H1 (cell line): ENCODE measurements at regions not wholly inside any gene's neighbourhood (a gene's known extent, or its start where the extent isn't known, plus 50 kb on each side); places are given as distances from the start of the nearest gene placed in this dataset.

Source experiments
- CTCF ChIA-PET: fragments of 300-600 bp; sonication (Branson Sonifier 250); formaldehyde crosslinking; loops from one replicate; lab custom pipeline; 2021; ENCODE audit not compliant: partially characterized antibody; lab: Charles Lee
- POLR2A ChIA-PET: fragments of 300-600 bp; sonication (Branson Sonifier 250); formaldehyde crosslinking; loops from one replicate; lab custom pipeline; 2021; ENCODE audit warnings: inconsistent platforms; ENCODE audit not compliant: partially characterized antibody; lab: Charles Lee
- DNase-seq, 2 experiments: peaks; one replicate each; pipeline versions ENCODE4 v3.0.0 to v3.0.0-alpha.2; 2010 to 2022; ENCODE audit warnings: low spot score in 2 of 2, low read depth in 1 of 2, mixed read lengths in 1 of 2
- FAIRE-seq: peaks from 2 replicates; lab custom pipeline; 2011; peaks lifted over from hg19 to GRCh38; lab: Jason Lieb, UNC
- H2AFZ ChIP-seq: 2 replicates; pipeline ENCODE4 v1.8.1; 2012; ENCODE audit warnings: low read length, inconsistent platforms
- H2AK5ac ChIP-seq: 2 replicates; pipeline ENCODE4 v1.6.1; 2013; ENCODE audit warnings: low read depth, low read length
- H2BK120ac ChIP-seq: replicated peaks from 2 replicates; pipeline ENCODE3; 2013; ENCODE audit warnings: low read depth, low read length, inconsistent platforms
- H2BK12ac ChIP-seq: 2 replicates; pipeline ENCODE4 v1.6.1; 2013; ENCODE audit warnings: low read depth, low read length
- H2BK15ac ChIP-seq: 2 replicates; pipeline ENCODE4 v1.6.1; 2013; ENCODE audit warnings: low read length
- H2BK20ac ChIP-seq: 2 replicates; pipeline ENCODE4 v1.6.1; 2013; ENCODE audit warnings: low read length
- H2BK5ac ChIP-seq: 2 replicates; pipeline ENCODE4 v1.6.1; 2013; ENCODE audit warnings: low read depth, low read length
- H3K14ac ChIP-seq: 2 replicates; pipeline ENCODE4 v1.6.1; 2013; ENCODE audit warnings: inconsistent platforms; ENCODE audit not compliant: insufficient read length
- H3K18ac ChIP-seq: 2 replicates; pipeline ENCODE4 v1.6.1; 2013; ENCODE audit warnings: low read length; ENCODE audit errors: extremely low read depth
- H3K23ac ChIP-seq: 2 replicates; pipeline ENCODE4 v1.6.1; 2013; ENCODE audit warnings: inconsistent platforms; ENCODE audit not compliant: insufficient read length
- H3K23me2 ChIP-seq: 2 replicates; pipeline ENCODE4 v1.6.1; 2013; ENCODE audit warnings: low read depth, low read length
- H3K27ac ChIP-seq: 2 replicates; pipeline ENCODE4 v1.6.1; 2011; ENCODE audit warnings: low read depth, low read length, inconsistent platforms
- H3K27me3 ChIP-seq, 4 experiments: replicated peaks in 1 of 4; 1 replicate in 1 of 4; 2 replicates in 3 of 4; pipeline versions ENCODE4 v1.6.1 to v1.8.1; 2011 to 2013; ENCODE audit warnings: low read length in 3 of 4, mild to moderate bottlenecking in 3 of 4, inconsistent platforms in 2 of 4, mixed read lengths in 2 of 4, moderate library complexity in 1 of 4; ENCODE audit not compliant: control insufficient read depth in 3 of 4, insufficient read depth in 3 of 4; ENCODE audit errors: extremely low read depth in 1 of 4
- H3K36me3 ChIP-seq, 4 experiments: 2 replicates each; pipeline versions ENCODE4 v1.6.1 to v1.8.1; 2011 to 2013; ENCODE audit warnings: mild to moderate bottlenecking in 4 of 4, low read length in 3 of 4, moderate library complexity in 2 of 4, control low read depth in 1 of 4, inconsistent platforms in 1 of 4; ENCODE audit not compliant: insufficient read depth in 4 of 4, control insufficient read depth in 2 of 4
- H3K4ac ChIP-seq: replicated peaks from 2 replicates; pipeline ENCODE3; 2013; ENCODE audit warnings: low read length, low read depth, mixed read lengths, inconsistent platforms; ENCODE audit not compliant: insufficient read length
- H3K4me1 ChIP-seq, 4 experiments: replicated peaks in 1 of 4; 1 replicate in 1 of 4; 2 replicates in 3 of 4; pipeline versions ENCODE4 v1.6.1 to v1.8.1; 2011 to 2013; ENCODE audit warnings: low read length in 3 of 4, inconsistent platforms in 2 of 4, mixed read lengths in 1 of 4; ENCODE audit not compliant: insufficient read depth in 4 of 4, control insufficient read depth in 3 of 4
- H3K4me2 ChIP-seq, 2 experiments: 2 replicates each; pipeline versions ENCODE4 v1.6.1 to v1.8.1; 2011 to 2013; ENCODE audit warnings: low read depth in 2 of 2, low read length in 2 of 2, control low read depth in 1 of 2, inconsistent platforms in 1 of 2, mild to moderate bottlenecking in 1 of 2; ENCODE audit not compliant: insufficient read depth in 1 of 2
- H3K4me3 ChIP-seq, 4 experiments: fragments of 200-600, 300-600 bp in 1 of 4; sonication (generic), shearing (Covaris generic), sonication (Bioruptor Twin) in 1 of 4; 2 replicates each; pipeline versions ENCODE4 v1.5.1 to v1.8.1; 2011 to 2016; ENCODE audit warnings: low read length in 4 of 4, low read depth in 3 of 4, control low read depth in 2 of 4, inconsistent platforms in 2 of 4, mild to moderate bottlenecking in 2 of 4, mixed read lengths in 1 of 4, moderate library complexity in 1 of 4; ENCODE audit not compliant: insufficient read depth in 2 of 4; ENCODE audit errors: extremely low read depth in 1 of 4
- H3K56ac ChIP-seq: replicated peaks from 2 replicates; pipeline ENCODE3; 2013; ENCODE audit warnings: low read depth, mild to moderate bottlenecking, mixed read lengths, low read length, inconsistent platforms; ENCODE audit not compliant: insufficient read length
- H3K79me1 ChIP-seq: 2 replicates; pipeline ENCODE4 v1.6.1; 2013; ENCODE audit warnings: low read depth, low read length, control low read depth
- H3K79me2 ChIP-seq, 2 experiments: 2 replicates each; pipeline versions ENCODE4 v1.6.1 to v1.8.1; 2012 to 2013; ENCODE audit warnings: low read length in 2 of 2, mild to moderate bottlenecking in 2 of 2, inconsistent platforms in 1 of 2; ENCODE audit not compliant: insufficient read depth in 2 of 2, control insufficient read depth in 1 of 2
- H3K9ac ChIP-seq, 4 experiments: replicated peaks in 1 of 4; 1 replicate in 1 of 4; 2 replicates in 3 of 4; pipeline versions ENCODE4 v1.6.1 to v1.8.1; 2011 to 2013; ENCODE audit warnings: low read depth in 3 of 4, low read length in 3 of 4, control low read depth in 2 of 4, mild to moderate bottlenecking in 2 of 4, moderate library complexity in 2 of 4, inconsistent platforms in 1 of 4; ENCODE audit errors: extremely low read depth in 1 of 4
- H3K9me3 ChIP-seq, 2 experiments: 2 replicates each; pipeline versions ENCODE4 v1.6.1 to v1.8.1; 2012 to 2013; ENCODE audit warnings: mild to moderate bottlenecking in 2 of 2, moderate library complexity in 2 of 2, control low read depth in 1 of 2, inconsistent platforms in 1 of 2, low read depth in 1 of 2, low read length in 1 of 2, mixed read lengths in 1 of 2; ENCODE audit not compliant: insufficient read depth in 2 of 2
- H4K20me1 ChIP-seq, 2 experiments: replicated peaks in 1 of 2; 2 replicates each; pipeline versions ENCODE3 to v1.8.1; 2011 to 2013; ENCODE audit warnings: inconsistent platforms in 2 of 2, low read length in 2 of 2, mild to moderate bottlenecking in 1 of 2; ENCODE audit not compliant: insufficient read depth in 2 of 2, control insufficient read depth in 1 of 2
- H4K5ac ChIP-seq: 2 replicates; pipeline ENCODE4 v1.6.1; 2013; ENCODE audit warnings: low read length, low read depth, mixed read lengths, inconsistent platforms; ENCODE audit not compliant: insufficient read length
- H4K8ac ChIP-seq: 2 replicates; pipeline ENCODE4 v1.8.0; 2013; ENCODE audit warnings: mild to moderate bottlenecking, moderate library complexity, low read length, inconsistent platforms; ENCODE audit not compliant: insufficient read depth; ENCODE audit errors: extremely low read depth
- H4K91ac ChIP-seq: replicated peaks from 2 replicates; pipeline ENCODE3; 2013; ENCODE audit warnings: low read length, mixed read lengths, inconsistent platforms; ENCODE audit not compliant: insufficient read length
- BCL11A ChIP-seq, 2 experiments: IDR thresholded peaks; one replicate each; pipeline ENCODE4 v1.6.1; 2011; ENCODE audit warnings: low read depth in 2 of 2, low read length in 2 of 2, mild to moderate bottlenecking in 2 of 2
- CHD2 ChIP-seq: IDR thresholded peaks from 2 replicates; pipeline ENCODE4 v1.6.1; 2012; ENCODE audit warnings: low read length, improper control_type of control experiment
- CTBP2 ChIP-seq: IDR thresholded peaks from 2 replicates; pipeline ENCODE4 v1.7.0; 2011; ENCODE audit warnings: borderline replicate concordance, mild to moderate bottlenecking, moderate library complexity, mixed read lengths, low read length; ENCODE audit not compliant: insufficient read depth, insufficient read length
- EP300 ChIP-seq, 2 experiments: IDR thresholded peaks; 1 replicate in 1 of 2; 2 replicates in 1 of 2; pipeline ENCODE4 v1.6.1; 2011 to 2012; ENCODE audit warnings: low read depth in 2 of 2, low read length in 2 of 2, mild to moderate bottlenecking in 2 of 2, borderline replicate concordance in 1 of 2, inconsistent platforms in 1 of 2, moderate library complexity in 1 of 2
- GABPA ChIP-seq: IDR thresholded peaks from 2 replicates; pipeline ENCODE4 v1.6.1; 2011; ENCODE audit warnings: mild to moderate bottlenecking, low read length, moderate library complexity, borderline replicate concordance; ENCODE audit not compliant: insufficient read depth
- KDM1A ChIP-seq: fragments of 200-600, 300-600 bp; sonication (generic); IDR thresholded peaks from 2 replicates; pipeline ENCODE4 v1.7.1; 2016; ENCODE audit warnings: mild to moderate bottlenecking, low read length, borderline replicate concordance
- NANOG ChIP-seq: IDR thresholded peaks from 2 replicates; pipeline ENCODE4 v1.6.1; 2011; ENCODE audit warnings: low read length, low read depth, mild to moderate bottlenecking, inconsistent platforms; ENCODE audit not compliant: insufficient read depth, poor library complexity, severe bottlenecking
- PHF8 ChIP-seq: fragments of 200-600 bp; sonication (generic); conservative IDR thresholded peaks from 2 replicates; pipeline ENCODE4 v1.7.1; 2012; ENCODE audit warnings: low read depth, mild to moderate bottlenecking, inconsistent platforms, low read length, moderate library complexity
- RBBP5 ChIP-seq: IDR thresholded peaks from 2 replicates; pipeline ENCODE4 v1.7.1; 2012; ENCODE audit warnings: low read depth, mild to moderate bottlenecking, inconsistent platforms, low read length, moderate library complexity, borderline replicate concordance
- SAP30 ChIP-seq: fragments of 300-600 bp; sonication (generic); IDR thresholded peaks from 2 replicates; pipeline ENCODE4 v1.7.1; 2012; ENCODE audit warnings: low read length, moderate library complexity, mild to moderate bottlenecking, inconsistent platforms; ENCODE audit not compliant: insufficient read depth, insufficient replicate concordance
- SP4 ChIP-seq: IDR thresholded peaks from 2 replicates; pipeline ENCODE4 v1.6.1; 2012; ENCODE audit warnings: low read length, inconsistent platforms
- SUZ12 ChIP-seq: fragments of 200-600 bp; sonication (generic); IDR thresholded peaks from 2 replicates; pipeline ENCODE4 v1.6.1; 2012; ENCODE audit warnings: mild to moderate bottlenecking, inconsistent platforms, low read length, moderate library complexity, mixed read lengths
- TAF1 ChIP-seq: IDR thresholded peaks from 2 replicates; pipeline ENCODE4 v1.6.1; 2011; ENCODE audit warnings: mild to moderate bottlenecking, low read depth, low read length
- TEAD4 ChIP-seq: IDR thresholded peaks from 2 replicates; pipeline ENCODE4 v1.6.1; 2012; ENCODE audit warnings: low read depth, low read length, inconsistent platforms, mixed read lengths
- YY1 ChIP-seq: IDR thresholded peaks from 2 replicates; pipeline ENCODE4 v1.6.1; 2011; ENCODE audit warnings: low read depth, mild to moderate bottlenecking, low read length
- WGBS, 2 experiments: shearing (Covaris generic) in 1 of 2; methylation state at CpG; one replicate each; pipeline versions ENCODE4 v1.1.6 to v1.1.7; 2013 to 2015; ENCODE audit warnings: low lambda C conversion rate in 2 of 2, mixed read lengths in 2 of 2, inconsistent platforms in 1 of 2, low coverage in 1 of 2, missing lambda C conversion rate in 1 of 2; ENCODE audit not compliant: insufficient replicate concordance in 2 of 2, insufficient coverage in 1 of 2, insufficient read length in 1 of 2; ENCODE audit errors: extremely low coverage in 1 of 2, missing lambda C conversion rate in 1 of 2; 5-methylcytosine and 5-hydroxymethylcytosine counted together

- H3K4me1 ChIP-seq: no peaks in the 10 kb centered on the region
- H2AK5ac ChIP-seq: no peak overlapping the region
- H3K4me2 ChIP-seq: no peak overlapping the region
- H3K36me3 ChIP-seq: no peaks in the 10 kb centered on the region
- H3K79me1 ChIP-seq: no peaks in the 10 kb centered on the region
- no peak overlapping the region for H4K91ac ChIP-seq
- H2BK15ac ChIP-seq: no peak overlapping the region
- no peak overlapping the region for H3K18ac ChIP-seq
- H3K27me3 ChIP-seq: no peaks in the 10 kb centered on the region
- no peak overlapping the region for H3K56ac ChIP-seq
- H2BK5ac ChIP-seq: no peak overlapping the region
- H2AFZ ChIP-seq: no peak overlapping the region
- DNase-seq (no peak), FAIRE-seq (no peak)
- no peak overlapping the region for H3K4ac ChIP-seq
- no peak overlapping the region for H3K14ac ChIP-seq
- no peak overlapping the region for H2BK20ac ChIP-seq
- WGBS, 2 experiments: 57% methylated on average over 3 of the region's 3 CpGs; no CpG with 5 or more reads in 1 of the 2 experiments
- H3K79me2 ChIP-seq: no peaks in the 10 kb centered on the region
- no peak overlapping the region for H4K5ac ChIP-seq
- no peak overlapping the region for H3K23ac ChIP-seq
- no peak overlapping the region for H3K9ac ChIP-seq
- H3K23me2 ChIP-seq: no peaks in the 10 kb centered on the region
- H4K20me1 ChIP-seq: no peaks in the 10 kb centered on the region
- no peak overlapping the region for H4K8ac ChIP-seq
- no peak overlapping the region for H3K27ac ChIP-seq
- H3K9me3 ChIP-seq: no peaks in the 10 kb centered on the region
- no peak overlapping the region for H2BK12ac ChIP-seq
- H2BK120ac ChIP-seq: no peak overlapping the region
- ChIA-PET POLR2A (no interaction called here), CTCF (no interaction called here)
- H3K4me3 ChIP-seq: no peak overlapping the region
- TF ChIP-seq EP300 (IDR thresholded peaks at IDR 0.05; ENCODE audit: borderline replicate concordance in 1 of 2, low read depth in 2 of 2, low read length in 2 of 2): no peak
- no peak for TF ChIP-seq TAF1
- TF ChIP-seq CTBP2: no peak
- no peak for TF ChIP-seq SUZ12
- TF ChIP-seq TEAD4: no peak
- no peak for TF ChIP-seq BCL11A (IDR thresholded peaks at IDR 0.05; ENCODE audit: low read depth in 2 of 2, low read length in 2 of 2)
- TF ChIP-seq SP4: no peak
- no peak for TF ChIP-seq KDM1A
- no peak for TF ChIP-seq SAP30
- no peak for TF ChIP-seq PHF8
- no peak for TF ChIP-seq YY1
- TF ChIP-seq CHD2: no peak
- no peak for TF ChIP-seq GABPA
- TF ChIP-seq NANOG: no peak
- TF ChIP-seq RBBP5: no peak
Measured at GRCh38 chr3:70561796-70562195, 249.4 kb upstream of the MDFIC2 start.
